ENCODE measurements at regions not wholly inside any gene's neighbourhood (a gene's known extent, or its start where the extent isn't known, plus 50 kb on each side); places are given as distances from the start of the nearest gene placed in this dataset.
A peak's percentile ranks its signal among the peaks of the same experiment; 100 is the strongest.
"Not testable (repeated sequence)": the region's sequence is repeated elsewhere in the genome, so short reads cannot be mapped to it uniquely, and the experiment has no call there.

GRCh38 chr16:77488652-77489051, 53.8 kb upstream of the ADAMTS18 start:
- no peak overlapping the region for H3K4me3 ChIP-seq (ENCODE audit: low read length)
- no peak for DNase-seq (ENCODE audit: low read depth)
- TF ChIP-seq CTCF (conservative IDR thresholded peaks at IDR 0.05; ENCODE audit: low read length): no peak

- no peak for TF ChIP-seq CTCF (conservative IDR thresholded peaks at IDR 0.05; ENCODE audit: low read length)
- H3K4me3 ChIP-seq (ENCODE audit: low read length): no peak overlapping the region
- DNase-seq (ENCODE audit: low read depth): no peak
Measured at GRCh38 chr16:77491091-77491490, 56.3 kb upstream of the ADAMTS18 start.

DNA sequence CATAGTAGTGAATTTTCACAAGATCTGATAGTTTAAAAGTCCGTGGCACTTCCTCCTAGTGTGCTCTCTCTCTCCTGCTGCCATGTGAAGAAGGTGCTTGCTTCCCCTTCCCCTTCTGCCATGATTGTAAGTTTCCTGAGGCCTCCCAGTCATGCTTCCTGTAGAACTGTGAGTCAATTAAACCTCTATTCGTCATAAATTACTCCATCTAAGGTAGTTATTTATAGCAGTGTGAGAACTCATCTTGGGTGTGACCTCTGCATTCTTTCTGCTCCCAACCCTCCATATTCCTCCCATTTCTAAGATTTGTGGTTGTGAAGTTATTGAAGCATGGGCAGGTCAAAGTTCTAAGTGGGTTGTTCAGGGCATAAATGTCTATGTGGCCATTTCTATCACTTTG, 62.1 kb upstream of the ADAMTS18 start:
- no peak for DNase-seq (ENCODE audit: low read depth)
- no peak overlapping the region for H3K4me3 ChIP-seq (ENCODE audit: low read length)
- no peak for TF ChIP-seq CTCF (conservative IDR thresholded peaks at IDR 0.05; ENCODE audit: low read length)

DNA sequence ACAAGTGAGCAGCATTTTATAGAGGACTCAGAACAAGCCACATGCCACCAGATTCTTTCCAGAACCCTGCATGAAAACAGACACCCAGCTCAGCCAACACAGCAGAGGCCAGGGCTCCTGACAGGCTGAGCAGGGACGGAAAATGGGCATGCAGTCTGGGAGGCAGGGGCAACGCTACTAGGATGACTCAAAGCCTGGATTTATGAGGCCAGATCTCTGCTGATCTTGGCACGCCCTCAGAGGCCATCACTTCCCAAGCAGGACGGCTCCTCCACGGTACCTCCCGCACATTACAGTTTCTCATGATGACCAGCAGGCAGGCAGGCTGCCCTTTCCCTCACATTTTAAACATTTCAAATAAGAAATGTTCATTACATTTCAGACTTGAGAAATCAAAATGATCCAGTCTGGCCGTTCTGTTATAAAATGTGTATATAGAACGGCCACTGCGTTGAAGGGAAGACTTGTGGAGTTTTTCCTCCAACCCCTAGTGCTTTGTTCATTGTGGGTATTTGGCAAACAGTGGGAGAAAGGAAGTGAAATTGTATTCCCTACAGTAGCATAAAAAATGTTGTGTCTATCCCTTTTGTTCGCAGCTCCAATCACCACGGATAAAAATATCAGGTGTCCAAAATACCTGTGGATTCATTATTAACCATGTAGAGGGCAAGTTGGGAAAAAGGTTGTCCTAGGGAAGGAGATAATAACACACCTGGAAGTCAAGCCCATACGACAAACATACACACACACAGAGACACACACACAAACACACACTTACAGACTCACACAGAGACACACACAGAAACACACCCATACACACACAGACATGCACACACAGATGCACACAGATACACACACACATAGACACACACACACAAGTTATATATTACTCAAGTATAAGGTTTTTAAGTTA, 64.8 kb upstream of the ADAMTS18 start:
- H3K4me3 ChIP-seq (ENCODE audit: low read length): no peak overlapping the region
- peak; percentile 56 for DNase-seq (ENCODE audit: low read depth)
- TF ChIP-seq CTCF (conservative IDR thresholded peaks at IDR 0.05; ENCODE audit: low read length): no peak

- no peak for DNase-seq (ENCODE audit: low read depth)
- no peak for TF ChIP-seq CTCF (conservative IDR thresholded peaks at IDR 0.05; ENCODE audit: low read length)
- no peak overlapping the region for H3K4me3 ChIP-seq (ENCODE audit: low read length)
Measured at GRCh38 chr16:77500286-77500598, 65.4 kb upstream of the ADAMTS18 start.

DNA sequence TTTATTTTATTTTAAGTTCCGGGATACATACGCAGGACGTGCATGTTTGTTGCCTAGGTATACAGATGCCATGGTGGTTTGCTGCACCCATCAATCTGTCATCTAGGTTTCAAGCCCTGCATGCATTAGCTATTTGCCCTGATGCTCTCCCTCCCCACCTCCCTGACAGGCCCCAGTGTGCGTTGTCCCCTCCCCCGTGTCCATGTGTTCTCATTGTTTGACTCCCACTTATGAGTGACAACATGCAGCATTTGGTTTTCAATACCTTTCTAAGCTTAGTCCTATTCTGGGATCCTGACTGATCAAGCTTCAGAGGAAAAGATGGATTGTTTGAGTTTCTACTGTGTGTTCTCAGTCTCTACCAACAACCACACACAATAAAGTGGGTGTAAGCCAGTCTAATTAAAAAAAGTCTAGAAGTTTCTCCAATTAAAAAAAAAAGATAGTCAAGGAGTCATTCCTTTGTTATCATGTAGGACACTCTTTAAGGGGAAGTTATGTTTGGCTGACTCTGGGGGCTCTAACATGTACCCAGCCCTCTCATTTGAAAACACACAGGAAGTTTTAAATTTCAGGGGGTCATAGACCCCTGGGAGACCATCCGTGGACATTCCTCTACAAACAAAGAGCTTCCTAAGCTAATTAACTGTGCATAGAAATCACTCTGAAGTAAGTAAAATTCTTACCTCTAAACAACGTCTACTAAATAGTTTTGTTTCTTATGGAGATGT, 66.3 kb upstream of the ADAMTS18 start:
- no peak overlapping the region for H3K4me3 ChIP-seq (ENCODE audit: low read length)
- DNase-seq (ENCODE audit: low read depth): no peak
- no peak for TF ChIP-seq CTCF (conservative IDR thresholded peaks at IDR 0.05; ENCODE audit: low read length)

GRCh38 chr16:77502448-77502847, 67.6 kb upstream of the ADAMTS18 start:
- H3K4me3 ChIP-seq (ENCODE audit: low read length): no peak overlapping the region
- TF ChIP-seq CTCF (conservative IDR thresholded peaks at IDR 0.05; ENCODE audit: low read length): no peak
- no peak for DNase-seq (ENCODE audit: low read depth)

GRCh38 chr16:77506492-77506891, 71.7 kb upstream of the ADAMTS18 start:
- not testable (repeated sequence) for DNase-seq (ENCODE audit: low read depth); H3K4me3 ChIP-seq (ENCODE audit: low read length)
